DOHH2 (cell line): ENCODE measurements at regions not wholly inside any gene's neighbourhood (a gene's known extent, or its start where the extent isn't known, plus 50 kb on each side); places are given as distances from the start of the nearest gene placed in this dataset.

Experiments
- H3F3A ChIP-seq: fragments of 200-600 bp; sonication (generic), shearing (Covaris generic); 2 replicates; pipeline ENCODE4 v1.6.0; 2016; ENCODE audit warnings: antibody characterized with exemption, mild to moderate bottlenecking; ENCODE audit not compliant: control insufficient read depth, insufficient read depth
- H3K27ac ChIP-seq: fragments of 200-600 bp; sonication (generic); 2 replicates; pipeline ENCODE4 v1.5.1; 2014; ENCODE audit warnings: low read depth, mild to moderate bottlenecking, low read length, moderate library complexity
- H3K27me3 ChIP-seq: fragments of 200-600 bp; sonication (generic); 2 replicates; pipeline ENCODE4 v1.6.1; 2014; ENCODE audit warnings: mild to moderate bottlenecking, low read length, mixed read lengths; ENCODE audit not compliant: control insufficient read depth
- H3K36me3 ChIP-seq: fragments of 200-600 bp; sonication (generic); 2 replicates; pipeline ENCODE4 v1.6.1; 2014; ENCODE audit warnings: mild to moderate bottlenecking, low read length, moderate library complexity, mixed read lengths; ENCODE audit not compliant: control insufficient read depth
- H3K4me1 ChIP-seq: fragments of 200-600 bp; sonication (generic); 2 replicates; pipeline ENCODE4 v1.6.1; 2014; ENCODE audit warnings: mild to moderate bottlenecking, low read length, mixed read lengths; ENCODE audit not compliant: control insufficient read depth
- H3K4me2 ChIP-seq: fragments of 200-600 bp; sonication (generic); 2 replicates; pipeline ENCODE4 v1.6.0; 2014; ENCODE audit warnings: mild to moderate bottlenecking, low read length, moderate library complexity
- H3K4me3 ChIP-seq: fragments of 200-600 bp; sonication (generic); 2 replicates; pipeline ENCODE4 v1.5.1; 2014; ENCODE audit warnings: mild to moderate bottlenecking, low read length, mixed read lengths
- H3K79me2 ChIP-seq: fragments of 200-600 bp; sonication (generic); 2 replicates; pipeline ENCODE4 v1.6.1; 2014; ENCODE audit warnings: mild to moderate bottlenecking, low read length, mixed read lengths; ENCODE audit not compliant: control insufficient read depth
- H3K9me2 ChIP-seq: fragments of 200-600 bp; sonication (generic); replicated peaks from 2 replicates; pipeline ENCODE4 v1.6.1; 2014; ENCODE audit warnings: mild to moderate bottlenecking, low read length, mixed read lengths; ENCODE audit not compliant: control insufficient read depth
- H3K9me3 ChIP-seq: fragments of 200-600 bp; sonication (generic); 2 replicates; pipeline ENCODE4 v1.6.1; 2014; ENCODE audit warnings: antibody characterized with exemption, low read length, mixed read lengths; ENCODE audit not compliant: control insufficient read depth, insufficient read depth
- H4K20me1 ChIP-seq: fragments of 200-600 bp; sonication (generic); 2 replicates; pipeline ENCODE4 v1.6.0; 2014; ENCODE audit warnings: low read depth, mild to moderate bottlenecking, antibody characterized with exemption, low read length, moderate library complexity; ENCODE audit not compliant: control insufficient read depth, insufficient read depth
- CTCF ChIP-seq: fragments of 200-600 bp; sonication (generic); IDR thresholded peaks from one replicate; pipeline ENCODE4 v1.5.1; 2014; ENCODE audit warnings: antibody characterized with exemption, mild to moderate bottlenecking, low read depth, low read length; ENCODE audit not compliant: poor library complexity, severe bottlenecking
- EZH2phosphoT487 ChIP-seq: fragments of 200-600 bp; sonication (generic); IDR thresholded peaks from 2 replicates; pipeline ENCODE4 v1.6.1; 2017; ENCODE audit warnings: borderline replicate concordance, mild to moderate bottlenecking, antibody characterized with exemption, low read length, moderate library complexity, mixed read lengths

GRCh38 chr21:38134084-38134873, 122.5 kb upstream of the KCNJ15 start:
- H3K9me3 ChIP-seq, result no peaks in the 10 kb centered on the region
- no peaks in the 10 kb centered on the region for H3K79me2 ChIP-seq
- H3K4me2 ChIP-seq, result no peak overlapping the region
- H3K27ac ChIP-seq, result no peak overlapping the region
- H3K4me1 ChIP-seq, result no peaks in the 10 kb centered on the region
- no peak overlapping the region for H3K4me3 ChIP-seq
- TF ChIP-seq EZH2phosphoT487 (no peak), CTCF (no peak)
- H4K20me1 ChIP-seq, result no peaks in the 10 kb centered on the region
- H3K9me2 ChIP-seq, result no peaks in the 10 kb centered on the region
- no peaks in the 10 kb centered on the region for H3F3A ChIP-seq
- H3K36me3 ChIP-seq, result no peaks in the 10 kb centered on the region
- H3K27me3 ChIP-seq, result peaks cover 8% of the 10 kb centered on the region; the same call in 1 of the 2 replicates

GRCh38 chr21:38136201-38136600, 120.6 kb upstream of the KCNJ15 start:
- no peak for TF ChIP-seq EZH2phosphoT487
- TF ChIP-seq CTCF, result no peak
- no peaks in the 10 kb centered on the region for H3K9me2 ChIP-seq
- H3K4me1 ChIP-seq, result no peaks in the 10 kb centered on the region
- no peak overlapping the region for H3K27ac ChIP-seq
- no peaks in the 10 kb centered on the region for H3K36me3 ChIP-seq
- no peaks in the 10 kb centered on the region for H3F3A ChIP-seq
- no peaks in the 10 kb centered on the region for H3K9me3 ChIP-seq
- no peaks in the 10 kb centered on the region for H4K20me1 ChIP-seq
- H3K79me2 ChIP-seq, result no peaks in the 10 kb centered on the region
- H3K4me2 ChIP-seq, result no peak overlapping the region
- no peaks in the 10 kb centered on the region for H3K27me3 ChIP-seq
- no peak overlapping the region for H3K4me3 ChIP-seq

GRCh38 chr21:38139380-38140168, 117.2 kb upstream of the KCNJ15 start:
- Histone ChIP-seq H3K27ac (no peak overlapping the region), H3F3A (no peaks in the 10 kb centered on the region), H4K20me1 (no peaks in the 10 kb centered on the region), H3K9me2 (no peaks in the 10 kb centered on the region), H3K9me3 (no peaks in the 10 kb centered on the region), H3K4me3 (no peak overlapping the region), H3K36me3 (no peaks in the 10 kb centered on the region), H3K4me1 (no peaks in the 10 kb centered on the region), H3K79me2 (no peaks in the 10 kb centered on the region), H3K27me3 (no peaks in the 10 kb centered on the region), H3K4me2 (no peak overlapping the region)
- TF ChIP-seq EZH2phosphoT487 (no peak), CTCF (no peak)
